Activated CD4-positive, alpha-beta T cell treated with anti-CD3 and anti-CD28 coated beads for 4 hours (primary cell): ENCODE measurements at regions not wholly inside any gene's neighbourhood (a gene's known extent, or its start where the extent isn't known, plus 50 kb on each side); places are given as distances from the start of the nearest gene placed in this dataset.
"Not testable (repeated sequence)": the region's sequence is repeated elsewhere in the genome, so short reads cannot be mapped to it uniquely, and the experiment has no call there.

Experiments
- DNase-seq, 2 donors: peaks; one replicate each; pipeline ENCODE4 v3.0.0-alpha.2; 2020

GRCh38 chrX:123036401-123036800 lies 147.7 kb upstream of the GRIA3 start:
- no peak for DNase-seq

DNA sequence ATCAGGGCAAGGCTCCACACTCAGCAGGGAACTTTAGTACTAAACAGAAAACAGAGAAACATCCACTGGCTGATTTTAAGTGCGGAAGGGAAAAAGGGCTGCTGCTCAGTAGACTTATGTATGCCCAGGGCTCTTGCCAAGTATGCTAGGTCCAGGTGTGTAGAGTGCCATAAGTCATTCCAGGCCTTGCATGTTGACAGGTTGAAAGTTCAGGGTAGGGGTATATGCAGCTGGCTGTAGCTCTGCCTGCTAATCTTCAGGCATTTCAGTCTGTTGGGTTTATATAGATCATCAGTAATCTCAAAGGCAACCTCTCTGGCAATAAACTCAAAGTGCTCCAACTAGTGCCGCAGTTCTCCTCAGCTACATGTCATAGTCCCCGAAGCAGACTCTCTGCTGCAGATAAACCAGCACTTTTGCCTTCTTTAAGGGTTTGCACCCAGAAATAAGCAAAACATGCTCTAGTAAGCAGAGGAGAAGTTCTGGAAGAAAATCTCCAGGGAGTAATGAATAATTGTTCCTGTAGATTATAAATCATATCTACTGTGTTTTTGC lies 134.9 kb upstream of the GRIA3 start:
- DNase-seq, result no peak

- DNase-seq, result no peak
These were observed 123.1 kb upstream of the GRIA3 start for GRCh38 chrX:123060986-123061385.

- DNase-seq, result no peak
These were observed 120.0 kb upstream of the GRIA3 start for GRCh38 chrX:123064053-123064452.

DNA sequence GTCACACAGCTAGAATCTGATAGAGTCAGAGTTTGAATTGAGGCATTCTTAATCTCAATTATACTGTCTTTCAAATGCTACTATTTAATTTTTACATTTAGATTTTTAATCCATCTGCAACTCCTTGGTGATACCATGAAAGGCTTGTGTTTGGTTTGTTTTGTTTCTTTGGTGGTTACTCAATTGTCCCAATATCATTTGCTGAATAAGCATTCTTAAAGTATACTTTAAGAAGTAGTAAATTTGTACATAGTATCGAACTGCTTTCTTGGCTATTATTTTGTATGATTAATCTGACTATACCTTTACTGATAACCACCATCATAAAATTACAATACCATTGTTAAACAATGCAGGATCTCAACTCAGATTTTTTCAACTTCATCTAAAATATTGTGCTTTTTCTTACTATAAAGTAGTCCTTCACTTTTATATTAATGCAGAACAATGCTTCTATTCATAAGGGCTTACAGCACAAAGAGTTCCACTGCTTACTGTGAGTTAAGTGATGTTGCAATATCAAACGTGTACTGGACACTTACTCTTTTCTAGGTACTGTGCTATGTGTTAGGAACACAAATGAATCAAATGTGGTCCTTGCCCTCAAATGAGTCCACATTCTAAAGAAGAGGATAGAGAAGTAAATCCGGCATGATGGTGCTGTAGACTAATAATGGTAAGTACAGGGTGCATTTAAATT lies 111.2 kb upstream of the GRIA3 start:
- DNase-seq, result no peak

- no peak for DNase-seq
These were observed 108.0 kb upstream of the GRIA3 start for GRCh38 chrX:123075947-123076561.

- no peak for DNase-seq
These were observed 106.4 kb upstream of the GRIA3 start for GRCh38 chrX:123077631-123078030.

GRCh38 chrX:123080065-123080464 lies 104.0 kb upstream of the GRIA3 start:
- DNase-seq, result no peak

GRCh38 chrX:123081776-123082175 lies 102.3 kb upstream of the GRIA3 start:
- DNase-seq, result no peak

GRCh38 chrX:123083924-123084323 lies 100.2 kb upstream of the GRIA3 start:
- DNase-seq, result no peak

- no peak for DNase-seq
These were observed 99.3 kb upstream of the GRIA3 start for GRCh38 chrX:123084797-123085196.

DNA sequence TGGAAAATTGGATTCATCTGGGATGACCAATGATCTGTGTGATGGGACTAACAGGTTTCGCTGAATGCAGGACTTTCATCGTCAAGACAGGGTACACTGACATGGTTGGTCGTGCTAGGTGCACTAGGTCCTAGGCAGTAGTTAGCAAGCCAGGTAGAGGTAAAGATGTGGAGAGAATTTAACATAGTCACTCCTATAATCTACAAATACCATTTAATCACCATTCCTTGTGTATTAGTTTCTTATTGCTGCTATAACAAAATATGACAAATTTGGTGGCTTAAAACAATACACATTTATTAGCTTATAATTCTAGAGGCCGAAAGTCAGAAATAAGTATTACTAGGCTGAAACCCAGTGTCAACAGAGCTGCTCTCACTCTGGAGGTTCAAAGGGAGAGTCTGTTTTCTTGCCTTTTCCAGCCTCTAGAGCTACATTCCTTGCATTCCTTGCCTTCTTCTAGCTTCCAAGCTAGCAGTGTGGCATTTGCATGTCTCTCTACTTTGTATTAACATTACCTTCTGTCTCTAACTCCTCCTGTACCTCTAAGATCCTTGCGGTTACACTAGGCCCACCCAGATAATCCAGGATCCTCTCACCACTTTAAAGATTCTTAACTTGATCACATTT lies 98.7 kb upstream of the GRIA3 start:
- no peak for DNase-seq

- DNase-seq, result no peak
These were observed 97.3 kb upstream of the GRIA3 start for GRCh38 chrX:123086768-123087167.

DNA sequence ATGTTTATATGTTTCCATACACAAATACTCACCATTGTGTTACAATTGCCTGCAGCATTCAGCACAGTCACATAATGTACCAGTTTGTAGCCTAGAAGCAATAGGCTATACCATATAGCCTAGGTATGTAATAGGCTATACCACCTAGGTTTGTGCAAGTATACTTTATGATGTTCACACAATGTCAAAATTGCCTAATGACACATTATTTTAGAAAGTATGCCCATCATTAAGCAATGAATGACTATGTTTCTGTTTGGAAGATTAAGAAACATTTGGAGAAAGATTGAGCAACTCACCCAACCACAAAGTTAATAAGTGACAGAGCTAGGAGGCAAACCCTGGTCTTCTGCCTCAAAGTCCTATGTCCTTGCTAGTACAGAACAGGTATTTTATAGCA lies 96.8 kb upstream of the GRIA3 start:
- DNase-seq, result no peak

- DNase-seq, result no peak
These were observed 95.7 kb upstream of the GRIA3 start for GRCh38 chrX:123088331-123088730.

DNA sequence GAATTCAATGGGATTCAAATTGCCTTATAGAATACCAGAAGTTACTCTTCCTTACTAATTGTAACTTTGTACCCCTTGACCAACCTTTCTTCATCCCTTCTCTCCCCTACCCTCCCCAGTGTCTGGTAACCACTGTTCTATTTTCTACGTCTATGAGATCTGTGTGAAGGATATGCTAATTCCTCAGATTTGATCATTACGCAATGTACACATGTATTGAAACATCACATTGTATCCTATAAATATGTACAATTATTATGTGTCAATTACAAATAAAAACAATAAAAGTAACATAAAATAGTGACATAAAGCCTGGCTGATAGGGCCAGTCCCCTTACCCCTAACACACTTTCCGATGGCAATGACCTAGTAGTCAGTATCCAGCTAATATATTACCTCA lies 95.1 kb upstream of the GRIA3 start:
- DNase-seq, result no peak

- no peak for DNase-seq
These were observed 90.3 kb upstream of the GRIA3 start for GRCh38 chrX:123093792-123094191.

DNA sequence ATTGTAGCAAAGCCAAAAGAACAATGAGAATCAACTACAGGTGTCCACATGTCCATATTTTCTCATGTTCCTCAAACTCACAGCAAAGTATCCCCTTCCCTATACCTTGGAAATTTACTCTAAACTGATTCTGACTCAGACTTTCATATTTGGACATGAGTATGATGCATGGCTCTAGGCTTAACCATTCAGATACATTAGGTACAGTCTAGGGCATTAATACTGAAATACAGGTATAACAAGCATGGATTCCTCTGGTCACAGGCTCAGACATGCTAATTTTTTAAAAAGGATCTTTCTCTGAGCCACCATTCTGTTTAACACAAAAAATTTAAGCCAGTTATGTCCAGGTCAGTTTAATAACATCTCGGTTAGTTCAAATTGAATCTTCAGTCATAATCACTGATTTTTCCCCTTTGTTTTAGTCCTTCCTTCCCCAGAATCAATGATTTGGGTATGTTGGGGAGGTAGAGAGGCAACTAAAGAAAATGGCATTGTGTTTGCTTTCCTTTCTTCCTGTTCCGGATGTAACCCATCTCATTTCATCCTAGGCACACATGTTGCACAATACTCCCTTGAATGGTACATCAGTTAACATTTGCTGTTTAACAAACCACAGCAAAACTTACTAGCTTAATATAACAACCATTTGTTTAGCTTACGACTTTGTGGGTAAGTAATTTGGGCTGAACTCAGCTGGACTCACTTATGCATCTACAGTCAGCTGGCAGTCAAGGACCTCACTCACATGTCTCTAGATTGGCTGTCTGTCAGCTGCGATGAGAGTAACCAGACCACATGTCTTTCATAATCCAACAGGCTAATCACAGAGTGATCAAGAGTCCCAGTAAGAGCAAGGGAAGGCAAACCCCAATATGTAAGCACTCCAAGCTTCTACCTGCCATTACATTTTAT lies 75.3 kb upstream of the GRIA3 start:
- DNase-seq, result no peak

DNA sequence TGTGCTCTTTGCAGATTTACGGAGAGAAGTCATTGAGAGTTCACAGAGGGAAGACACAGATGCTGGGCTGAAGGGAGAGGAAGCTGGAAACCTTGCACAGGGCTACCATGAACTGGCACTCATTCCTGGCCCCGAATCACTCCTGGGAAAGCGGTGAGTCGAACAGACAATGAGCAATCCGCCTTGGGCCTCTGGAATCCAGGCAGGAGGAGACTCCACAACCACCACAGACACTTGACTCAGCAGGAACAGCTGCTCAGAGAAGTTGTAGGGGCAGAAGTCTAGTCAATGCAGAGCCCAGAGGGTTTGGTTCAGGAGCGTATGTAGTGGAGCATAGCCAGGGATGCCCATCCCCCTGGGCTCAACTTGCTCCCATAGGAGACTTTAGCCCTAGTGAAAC lies 62.8 kb upstream of the GRIA3 start:
- no peak for DNase-seq

DNA sequence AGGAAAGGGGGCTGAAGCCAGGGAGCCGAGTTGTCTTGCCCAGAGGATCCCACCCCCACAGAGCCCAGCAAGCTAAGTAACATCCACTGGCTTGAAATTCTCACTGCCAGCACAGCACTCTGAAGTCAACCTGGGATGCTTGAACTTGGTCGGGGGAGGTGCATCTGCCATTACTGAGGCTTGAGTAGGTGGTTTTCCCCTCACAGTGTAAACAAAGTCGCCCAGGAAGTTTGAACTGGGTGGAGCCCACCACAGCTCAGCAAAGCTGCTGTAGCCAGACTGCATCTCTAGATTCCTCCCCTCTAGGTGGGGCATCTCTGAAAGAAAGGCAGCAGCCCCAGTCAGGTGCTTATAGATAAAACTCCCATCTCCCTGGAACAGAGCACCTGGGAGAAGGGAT lies 54.3 kb upstream of the GRIA3 start:
- not testable (repeated sequence) for DNase-seq
